Renal pelvis (tissue), 1 donor: ENCODE measurements at regions not wholly inside any gene's neighbourhood (a gene's known extent, or its start where the extent isn't known, plus 50 kb on each side); places are given as distances from the start of the nearest gene placed in this dataset.
"Not testable (repeated sequence)": the region's sequence is repeated elsewhere in the genome, so short reads cannot be mapped to it uniquely, and the experiment has no call there.

ENCODE experiments used
- DNase-seq: peaks from one replicate; pipeline ENCODE4 v3.0.0-alpha.2; 2013

DNA sequence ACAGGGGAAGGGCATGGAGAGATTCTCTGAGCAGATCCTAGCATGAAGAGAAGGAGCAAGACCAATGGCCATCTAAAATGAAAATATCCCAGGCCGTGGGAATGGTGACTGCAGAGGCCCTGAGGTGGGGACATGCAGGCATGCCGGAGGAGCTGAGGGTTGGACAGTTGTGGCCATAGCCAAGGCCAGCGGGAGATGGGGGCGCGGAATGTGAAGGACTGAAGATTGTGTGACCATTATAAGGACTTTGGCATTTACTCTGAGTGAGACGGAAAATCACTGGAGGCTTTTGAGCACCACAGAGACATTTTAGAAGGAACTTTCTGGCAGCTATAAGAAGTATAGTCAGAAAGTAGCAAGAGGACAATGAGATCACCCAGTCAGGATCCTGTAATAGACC is 341.1 kb downstream of the SFMBT2 start:
- DNase-seq: no peak

DNA sequence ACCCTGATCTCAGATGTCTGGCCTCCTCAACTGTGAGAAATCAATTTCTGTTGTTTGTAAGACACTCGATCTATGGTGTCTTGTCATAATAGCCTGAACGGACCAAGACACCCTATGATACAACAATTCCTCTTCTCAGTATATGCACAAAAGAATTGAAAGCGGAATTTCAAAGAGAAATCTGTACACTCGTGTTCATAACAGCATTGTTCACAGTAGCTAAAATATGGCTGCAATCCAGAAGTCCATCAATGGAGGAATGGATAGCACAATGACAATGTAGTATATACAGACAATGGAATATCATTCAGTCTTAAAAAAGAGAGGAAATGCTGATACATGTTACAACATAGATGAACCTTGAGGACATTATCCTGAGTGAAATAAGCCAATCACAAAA is 354.6 kb downstream of the SFMBT2 start:
- no peak for DNase-seq

DNA sequence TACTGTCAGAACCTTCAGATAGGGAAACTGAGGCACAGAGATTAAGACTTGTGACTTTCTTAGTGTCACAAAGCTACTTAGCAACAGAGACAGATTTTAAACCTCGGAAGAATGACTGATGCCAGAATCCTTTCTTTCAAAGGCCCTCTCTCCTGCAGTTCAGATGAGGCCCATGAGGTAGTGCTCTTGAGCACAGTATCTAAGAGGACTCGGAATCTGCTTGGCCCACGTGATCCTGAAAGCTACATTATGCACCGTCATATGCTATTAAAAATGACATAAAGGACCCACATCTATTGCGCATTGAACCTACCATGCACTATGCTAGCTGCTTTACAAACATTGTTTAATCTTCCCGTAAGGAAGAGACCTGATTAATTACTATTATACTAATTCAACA is 355.9 kb downstream of the SFMBT2 start:
- no peak for DNase-seq

DNA sequence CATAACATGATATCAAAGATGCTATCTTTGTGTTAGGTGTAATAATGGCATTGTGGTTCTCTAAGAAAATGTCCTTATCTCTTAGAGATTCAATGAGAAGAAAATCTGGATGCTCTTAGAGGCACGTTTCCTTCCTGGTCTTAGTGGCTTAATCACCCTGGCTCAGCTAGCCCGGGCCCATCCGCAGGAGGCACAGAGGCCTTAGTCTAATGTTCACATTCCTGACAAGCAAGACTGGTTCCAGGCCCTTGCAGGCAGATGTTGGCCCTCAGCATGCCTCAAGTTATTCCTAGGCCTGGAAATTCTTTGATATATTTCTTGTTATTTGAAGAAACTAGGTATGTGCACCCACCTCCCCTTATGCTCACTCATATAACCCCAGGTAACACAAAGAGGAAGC is 357.6 kb downstream of the SFMBT2 start:
- no peak for DNase-seq

DNA sequence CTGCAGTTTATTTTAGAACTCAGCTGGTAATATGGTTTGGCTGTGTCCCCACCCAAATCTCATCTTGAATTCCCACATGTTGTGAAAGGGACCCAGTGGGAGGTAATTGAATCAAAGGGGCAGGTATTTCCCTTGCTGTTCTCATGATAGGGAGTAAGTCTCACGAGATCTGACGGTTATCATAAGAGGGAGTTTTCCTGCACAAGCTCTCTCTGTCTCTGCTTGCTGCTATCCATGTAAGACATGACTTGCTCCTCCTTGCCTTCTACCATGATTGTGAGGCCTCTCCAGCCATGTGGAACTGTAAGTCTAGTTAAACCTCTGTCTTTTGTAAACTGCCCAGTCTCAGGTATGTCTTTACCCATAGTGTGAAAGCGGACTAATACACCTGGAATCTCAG is 360.8 kb downstream of the SFMBT2 start:
- not testable (repeated sequence) for DNase-seq

DNA sequence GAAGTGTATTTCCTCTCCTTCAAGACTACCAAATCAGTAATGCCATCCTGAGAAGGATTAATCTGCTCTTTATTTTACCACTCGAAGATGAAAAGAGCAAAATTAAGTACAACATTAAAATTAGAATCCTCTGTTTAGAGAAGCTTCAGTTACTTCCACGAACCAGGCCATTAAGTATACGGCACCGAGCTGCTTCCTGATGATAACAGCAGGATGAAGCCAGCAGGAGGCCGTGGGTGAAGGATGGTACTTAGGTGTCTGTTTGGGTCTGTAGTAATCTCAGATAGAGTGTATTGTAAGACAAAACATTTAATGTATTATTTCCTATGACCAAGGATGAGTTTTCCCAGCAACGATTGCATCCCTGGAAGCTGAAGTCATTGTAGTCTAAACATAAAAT is 362.8 kb downstream of the SFMBT2 start:
- DNase-seq: no peak

DNA sequence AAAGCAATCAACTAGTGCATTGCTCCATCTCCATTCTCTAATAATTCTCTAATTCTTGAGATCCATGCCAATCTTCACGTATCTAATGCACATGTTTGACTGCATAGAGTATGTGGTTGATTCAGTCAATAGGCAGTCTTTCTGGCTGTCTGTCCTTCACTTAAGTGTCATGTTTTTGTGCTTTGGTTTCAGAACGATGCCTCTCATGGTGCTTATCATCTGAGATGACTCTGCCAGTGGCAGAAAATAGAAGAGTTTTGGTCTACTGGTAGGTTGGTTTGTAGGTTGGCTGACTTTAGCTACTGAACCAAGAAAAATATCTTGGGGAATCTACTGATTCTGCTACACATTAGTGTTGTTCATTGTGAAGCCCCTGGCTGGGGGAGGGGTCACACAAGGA is 364.2 kb downstream of the SFMBT2 start:
- DNase-seq: no peak

DNA sequence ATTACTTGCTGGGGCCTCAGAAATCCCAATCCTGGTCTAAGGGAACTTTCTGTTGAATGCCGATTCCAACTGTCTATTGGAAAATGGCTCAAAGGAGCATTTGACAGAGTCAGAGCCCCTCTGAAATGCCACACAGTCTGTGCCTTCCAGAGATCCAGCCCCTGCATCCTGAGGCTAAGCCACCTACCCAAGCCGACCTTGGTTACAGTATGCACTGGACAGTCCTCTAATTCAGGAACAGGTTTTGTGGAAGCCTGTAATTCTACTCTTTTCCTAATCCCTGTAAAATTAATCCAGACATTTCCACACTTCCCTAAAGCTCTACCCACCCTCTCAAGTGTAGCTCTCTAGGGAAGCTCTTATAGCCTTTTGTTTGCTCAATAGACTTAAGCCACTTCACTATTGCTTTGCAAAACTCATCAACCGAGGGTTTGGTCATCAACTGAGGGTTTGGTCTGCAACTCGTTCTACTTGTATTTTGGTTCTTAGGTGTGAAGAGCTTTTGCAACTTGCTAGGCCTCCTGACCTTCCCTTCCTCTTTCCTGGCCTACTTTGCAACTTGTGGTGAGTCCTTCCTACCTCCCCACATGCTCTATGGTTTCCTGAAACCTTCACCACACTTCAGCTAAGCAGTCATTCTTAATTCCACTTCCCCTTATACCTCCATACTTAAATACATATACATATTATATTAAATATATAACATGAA is 364.8 kb downstream of the SFMBT2 start:
- DNase-seq: no peak

DNA sequence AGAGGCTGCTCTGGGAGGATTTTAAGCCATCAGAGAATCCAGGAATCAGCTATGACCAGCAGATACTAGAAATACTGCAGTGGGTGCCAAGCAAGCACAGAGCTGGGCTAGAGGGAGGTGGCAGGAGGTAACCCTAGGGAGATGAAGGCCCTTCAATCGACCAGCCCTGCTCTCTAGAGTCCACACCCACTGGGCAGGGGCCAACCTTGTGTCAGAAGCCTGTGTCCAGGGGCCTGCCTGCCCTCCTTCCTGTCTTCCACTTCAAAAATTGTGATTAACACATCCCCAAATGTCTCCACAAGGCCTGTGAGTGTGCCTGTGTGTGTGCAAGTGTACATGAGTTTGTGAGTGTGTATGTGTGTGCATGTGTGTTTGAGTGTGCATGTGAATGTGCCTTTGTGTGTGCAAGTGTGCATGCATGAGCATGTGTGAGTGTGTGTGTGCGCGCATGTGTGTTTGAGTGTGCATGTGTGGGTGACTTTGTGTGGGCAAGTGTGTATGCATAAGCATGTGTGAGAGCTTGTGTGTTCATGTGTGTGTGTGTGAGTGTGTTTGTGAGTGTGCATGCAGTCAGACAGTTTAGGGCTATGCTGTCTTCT is 367.7 kb downstream of the SFMBT2 start:
- no peak for DNase-seq

DNA sequence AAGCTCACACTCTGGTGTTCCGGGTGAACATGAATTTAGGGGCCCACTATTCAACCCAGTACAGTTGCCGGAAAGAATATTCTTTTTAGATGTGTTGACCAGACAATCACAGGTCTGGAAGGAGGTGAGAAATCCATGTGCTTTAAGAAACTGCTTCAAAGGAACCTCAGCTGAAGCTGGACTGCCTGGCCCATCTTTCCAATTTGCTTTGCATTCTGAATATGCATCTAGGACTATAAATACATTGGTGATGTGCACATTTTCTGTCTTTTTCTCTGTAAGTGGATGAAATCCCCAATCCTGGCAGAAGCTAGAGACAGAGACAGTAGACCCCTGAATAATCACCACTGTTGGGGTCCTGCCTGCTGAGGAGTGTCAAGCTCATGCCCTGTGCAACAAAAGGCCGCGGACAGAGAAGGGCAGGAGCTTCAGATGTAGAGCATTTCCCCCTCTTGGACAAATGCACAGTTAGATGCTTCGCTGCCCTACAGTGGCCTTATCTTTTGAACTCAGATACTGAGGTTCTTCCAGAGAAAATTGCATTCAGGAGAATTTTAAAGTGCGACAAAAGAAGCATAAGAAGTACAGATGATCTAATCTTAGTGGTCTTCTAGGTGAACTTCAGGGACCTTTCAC is 368.3 kb downstream of the SFMBT2 start:
- no peak for DNase-seq

DNA sequence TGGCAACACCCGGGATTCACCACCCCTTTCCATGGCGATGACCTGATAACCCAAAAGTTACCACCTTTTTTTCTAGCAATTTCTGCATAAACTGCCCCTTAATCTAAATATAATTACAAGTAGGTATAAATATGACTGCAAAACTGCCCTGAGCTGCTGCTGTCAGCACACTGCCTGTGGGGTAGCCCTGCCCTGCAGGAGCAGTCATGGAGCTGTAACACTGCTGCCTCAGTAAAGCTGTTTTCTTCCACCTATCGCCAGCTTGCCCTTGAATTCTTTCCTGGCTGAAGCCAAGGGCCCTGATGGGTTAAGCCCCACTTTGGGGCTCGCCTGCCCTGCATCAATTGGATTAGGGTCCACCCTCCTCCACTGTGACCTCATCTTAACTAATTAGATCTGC is 368.8 kb downstream of the SFMBT2 start:
- no peak for DNase-seq

DNA sequence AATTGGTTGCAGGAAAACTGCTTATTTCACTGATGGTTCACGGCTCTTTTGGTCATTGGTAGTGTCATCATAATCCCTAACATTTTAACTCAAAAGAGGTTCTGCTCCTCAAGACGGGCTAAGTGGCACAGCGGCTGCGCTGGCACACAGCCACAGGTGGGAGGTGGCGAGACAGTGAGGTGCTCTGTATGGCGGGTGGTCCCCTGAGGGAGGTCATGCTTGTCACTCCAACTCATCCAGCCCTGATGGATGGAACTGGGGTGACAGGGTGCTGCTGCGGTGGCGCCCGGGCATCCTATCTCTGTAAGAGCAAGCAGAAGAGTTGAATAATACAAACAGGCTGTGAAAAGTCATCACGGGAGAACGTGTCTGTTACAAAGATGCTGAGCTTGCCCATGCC is 370.2 kb downstream of the SFMBT2 start:
- no peak for DNase-seq

DNA sequence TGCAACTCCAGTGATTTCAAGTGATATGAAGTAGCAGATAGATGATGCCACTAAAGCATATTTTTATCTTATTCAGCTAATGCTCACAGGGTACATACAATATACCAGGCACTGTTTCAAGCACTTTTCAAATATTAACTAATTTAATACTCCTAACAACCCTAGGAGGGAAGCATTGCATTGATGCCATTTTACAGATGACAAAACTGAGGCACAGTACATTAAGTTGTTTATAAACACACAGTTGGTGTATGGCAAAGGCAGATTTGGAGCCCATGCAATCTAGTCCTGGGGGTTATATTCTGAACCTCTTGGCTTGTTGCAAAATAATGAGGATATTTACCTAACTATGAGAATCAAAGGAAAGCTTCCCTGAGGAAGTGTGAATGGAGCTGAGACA is 371.0 kb downstream of the SFMBT2 start:
- no peak for DNase-seq

DNA sequence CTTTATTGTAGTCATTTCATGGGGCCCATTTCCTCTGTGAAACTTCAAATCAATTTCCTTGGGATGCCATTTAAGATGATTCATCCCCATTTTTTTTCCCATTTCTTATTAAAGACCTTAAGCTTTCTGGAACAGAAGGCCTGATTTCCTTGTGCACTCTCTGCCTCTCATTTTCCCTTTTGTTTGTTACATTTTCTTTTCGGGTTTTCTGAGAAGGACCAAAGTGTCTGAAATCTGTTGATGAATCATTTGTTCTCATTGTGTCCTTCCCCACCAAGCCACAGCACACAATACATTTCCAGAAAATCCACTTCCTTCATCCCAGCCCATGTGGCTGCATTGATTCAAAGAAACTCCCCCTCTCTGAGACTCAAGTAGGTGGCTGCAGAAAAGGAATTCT is 372.4 kb downstream of the SFMBT2 start:
- DNase-seq: no peak

DNA sequence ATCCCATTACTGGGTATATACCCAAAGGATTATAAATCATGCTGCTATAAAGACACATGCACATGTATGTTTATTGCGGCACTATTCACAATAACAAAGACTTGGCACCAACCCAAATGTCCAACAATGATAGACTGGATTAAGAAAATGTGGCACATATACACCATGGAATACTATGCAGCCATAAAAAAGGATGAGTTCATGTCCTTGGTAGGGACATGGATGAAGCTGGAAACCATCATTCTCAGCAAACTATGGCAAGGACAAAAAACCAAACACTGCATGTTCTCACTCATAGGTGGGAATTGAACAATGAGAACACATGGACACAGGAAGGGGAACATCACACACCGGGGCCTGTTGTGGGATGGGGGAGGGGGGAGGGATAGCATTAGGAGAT is 373.4 kb downstream of the SFMBT2 start:
- not testable (repeated sequence) for DNase-seq

DNA sequence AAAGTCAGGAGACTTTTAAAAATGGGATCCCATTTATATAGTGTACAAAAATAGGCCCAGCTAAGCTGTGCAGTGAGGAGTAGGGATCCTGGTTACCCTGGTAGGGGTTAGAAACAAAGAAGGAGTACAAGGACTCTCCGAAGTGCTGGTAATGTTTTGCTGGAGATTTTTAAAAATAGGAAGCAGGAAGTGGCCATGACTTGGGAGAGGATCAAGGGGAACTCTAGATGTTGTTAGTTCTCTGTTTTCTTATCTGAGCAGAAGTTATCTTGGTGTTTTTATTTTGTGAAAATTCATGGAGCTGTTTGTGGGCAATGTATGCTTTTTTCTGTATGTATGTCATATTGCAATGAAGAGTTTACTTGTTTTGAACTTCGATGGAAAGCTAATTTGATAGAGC is 373.9 kb downstream of the SFMBT2 start:
- no peak for DNase-seq

DNA sequence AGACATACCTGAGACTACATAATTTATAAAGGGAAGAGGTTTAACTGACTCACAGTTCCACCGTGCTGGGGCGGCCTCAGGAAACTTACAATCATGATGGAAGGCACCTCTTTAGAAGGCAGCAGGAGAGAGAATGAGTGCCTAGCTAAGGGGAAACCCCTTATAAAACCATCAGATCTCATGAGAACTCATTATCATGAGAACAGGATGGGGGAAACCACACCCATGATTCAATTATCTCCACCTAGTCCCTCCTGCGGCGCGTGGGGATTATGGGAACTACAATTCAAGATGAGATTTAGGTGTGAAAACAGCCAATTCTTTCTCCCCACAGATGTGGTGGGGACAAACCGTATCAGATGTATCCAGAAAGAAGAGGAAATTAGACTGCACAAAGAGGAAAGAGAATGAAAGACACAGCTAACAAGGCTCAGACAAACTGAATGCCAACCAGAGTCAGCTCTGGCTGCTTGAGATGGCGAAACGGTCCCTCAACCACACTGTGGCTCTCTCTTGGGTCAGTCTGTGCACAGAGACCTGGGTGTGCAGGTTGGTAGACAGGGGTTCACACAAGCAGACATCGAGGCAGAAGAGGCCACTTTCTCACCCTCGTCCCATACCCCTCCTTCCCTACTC is 375.6 kb downstream of the SFMBT2 start:
- DNase-seq: no peak

DNA sequence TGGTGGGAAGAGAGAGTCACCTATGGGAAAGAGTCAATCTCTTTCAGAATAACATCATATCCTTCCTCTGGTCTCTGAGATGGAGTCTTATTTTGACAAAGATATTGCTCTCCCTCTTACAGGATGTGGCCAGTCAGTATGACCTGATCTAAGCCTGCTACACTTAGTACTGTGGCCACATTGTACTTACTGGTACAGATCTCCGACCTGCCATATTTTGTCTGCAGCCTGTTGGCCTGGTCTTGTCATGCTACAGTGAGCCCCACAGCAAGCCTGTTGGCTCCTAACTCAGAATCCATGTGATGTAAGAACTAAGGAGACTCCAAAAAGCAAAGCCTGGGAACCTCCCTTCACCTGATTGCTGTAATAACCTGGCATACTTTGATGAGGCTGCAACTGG is 377.8 kb downstream of the SFMBT2 start:
- DNase-seq: no peak

DNA sequence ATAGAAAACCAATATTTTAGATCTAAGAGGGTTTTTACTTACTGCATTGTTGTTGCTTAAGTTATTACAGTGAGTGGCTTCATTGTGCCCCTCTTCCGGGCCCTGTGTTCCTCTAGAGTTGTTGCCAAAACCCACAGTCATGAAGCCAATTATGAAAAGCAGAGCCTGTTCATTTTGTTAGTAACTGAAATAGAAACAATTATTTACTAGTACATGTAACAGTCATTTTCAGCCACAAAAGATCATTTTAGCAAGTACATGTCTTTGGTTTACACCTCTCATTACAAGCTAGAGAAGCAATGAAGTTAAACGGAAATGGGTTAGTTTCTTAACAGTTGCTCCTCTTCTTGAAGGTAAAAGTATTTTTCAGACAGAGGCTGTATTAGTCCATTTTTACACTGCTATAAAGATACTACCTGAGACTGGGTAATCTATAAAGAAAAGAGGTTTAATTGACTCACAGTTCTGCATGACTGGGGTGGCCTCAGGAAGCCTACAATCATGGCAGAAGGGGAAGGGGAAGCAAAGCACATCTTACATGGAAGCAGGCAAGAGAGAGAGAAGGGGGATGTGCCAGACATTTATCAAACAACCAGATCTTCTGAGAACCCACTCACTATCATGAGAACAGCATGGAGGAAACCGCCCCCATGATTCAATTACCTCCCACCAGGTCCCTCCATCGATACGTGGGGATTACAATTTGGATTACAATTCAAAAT is 380.5 kb downstream of the SFMBT2 start:
- DNase-seq: no peak

DNA sequence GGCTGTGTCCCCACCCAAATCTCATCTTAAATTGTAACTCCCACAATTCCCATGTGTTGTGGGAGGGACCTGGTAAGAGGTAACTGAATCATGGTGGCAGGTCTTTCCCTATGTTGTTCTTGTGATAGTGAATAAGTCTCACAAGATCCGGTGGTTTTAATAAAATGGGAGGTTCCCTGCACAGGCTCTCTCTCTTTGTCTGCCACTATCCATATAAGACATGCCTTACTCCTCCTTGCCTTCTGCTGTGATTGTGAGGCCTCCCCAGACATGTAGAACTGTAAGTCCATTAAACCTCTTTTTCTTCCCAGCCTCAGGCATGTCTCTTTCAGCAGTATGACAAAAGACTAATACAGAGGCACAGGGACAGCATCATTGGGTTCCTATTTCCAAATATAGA is 381.2 kb downstream of the SFMBT2 start:
- DNase-seq: no peak

DNA sequence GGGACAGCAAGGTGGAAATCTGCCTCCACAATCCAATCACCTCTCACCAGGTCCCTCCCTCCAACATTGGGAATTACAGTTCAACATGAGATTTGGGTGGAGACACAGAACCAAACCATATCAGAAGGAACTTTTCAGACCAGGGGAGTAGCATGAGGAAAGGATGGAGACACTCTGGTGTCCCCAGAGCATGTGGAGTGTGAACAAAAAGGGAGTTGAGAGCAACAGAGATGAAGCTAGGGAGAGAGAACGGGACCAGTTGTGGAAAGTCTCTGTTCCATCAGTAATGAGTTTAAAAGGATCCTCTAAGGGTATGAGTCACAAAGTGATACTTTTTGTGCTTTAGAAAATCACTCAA is 382.0 kb downstream of the SFMBT2 start:
- no peak for DNase-seq
